GM18499 (cell line): ENCODE measurements at regions not wholly inside any gene's neighbourhood (a gene's known extent, or its start where the extent isn't known, plus 50 kb on each side); places are given as distances from the start of the nearest gene placed in this dataset.
"Not testable (repeated sequence)": the region's sequence is repeated elsewhere in the genome, so short reads cannot be mapped to it uniquely, and the experiment has no call there.

Experiments used
- ATAC-seq: cut with Tn5 transposase; IDR thresholded peaks from one replicate; pipeline ENCODE4 v1.9.1; 2021; ENCODE audit warnings: moderate number of reproducible peaks; ENCODE audit not compliant: insufficient read depth, unreplicated experiment

DNA sequence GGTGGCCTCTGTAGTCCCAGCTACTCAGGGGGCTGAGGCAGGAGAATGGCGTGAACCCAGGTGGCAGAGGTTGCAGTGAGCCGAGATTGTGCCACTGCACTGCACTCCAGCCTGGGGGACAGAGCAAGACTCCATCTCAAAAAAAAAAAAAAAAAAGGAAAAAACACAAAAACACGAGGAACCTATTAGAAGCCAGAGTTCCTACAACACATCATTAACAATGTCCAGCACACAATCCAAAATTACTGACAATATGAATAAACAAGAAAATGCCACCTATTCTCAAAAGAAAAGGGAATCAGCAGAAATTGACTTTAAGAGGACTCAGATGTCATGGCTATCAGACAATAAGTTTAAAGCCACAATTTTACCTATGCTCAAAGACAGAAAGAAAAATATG, 57.3 kb upstream of the HS3ST3A1 start:
- not testable (repeated sequence) for ATAC-seq

DNA sequence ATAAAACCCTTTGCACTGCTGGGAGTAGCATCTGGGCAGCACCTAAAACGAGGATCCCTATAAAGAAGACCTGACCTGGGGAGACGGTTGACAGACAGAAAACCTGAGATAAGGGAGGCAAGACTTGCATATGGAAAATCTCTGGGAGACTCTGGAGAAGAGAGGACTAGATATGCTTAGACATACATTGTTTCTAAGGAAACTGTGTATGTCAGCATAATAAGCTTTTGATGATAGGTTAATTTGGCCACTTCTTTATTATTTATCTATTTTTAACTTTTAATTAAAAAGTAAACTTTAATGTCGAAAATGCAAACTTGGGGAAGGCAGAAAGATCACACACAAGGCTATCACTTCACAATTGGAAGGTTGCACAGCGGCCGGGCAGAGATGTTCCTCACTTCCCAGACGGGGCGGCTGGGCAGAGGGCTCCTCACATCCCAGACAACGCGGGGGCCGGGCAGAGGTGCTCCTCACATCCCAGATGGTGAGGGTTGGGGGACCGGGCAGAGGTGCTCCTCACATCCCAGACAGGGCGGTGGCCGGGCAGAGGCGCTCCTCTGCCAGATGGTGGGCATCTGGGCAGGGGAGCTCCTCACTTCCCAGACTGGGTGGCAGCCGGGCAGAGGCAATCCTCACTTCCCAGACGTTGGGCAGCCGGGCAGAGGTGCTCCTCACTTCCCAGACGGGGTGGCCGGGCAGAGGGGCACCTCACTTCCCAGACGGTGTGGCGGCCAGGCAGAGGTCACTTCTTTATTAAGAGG, 64.3 kb upstream of the HS3ST3A1 start:
- ATAC-seq, result no peak

DNA sequence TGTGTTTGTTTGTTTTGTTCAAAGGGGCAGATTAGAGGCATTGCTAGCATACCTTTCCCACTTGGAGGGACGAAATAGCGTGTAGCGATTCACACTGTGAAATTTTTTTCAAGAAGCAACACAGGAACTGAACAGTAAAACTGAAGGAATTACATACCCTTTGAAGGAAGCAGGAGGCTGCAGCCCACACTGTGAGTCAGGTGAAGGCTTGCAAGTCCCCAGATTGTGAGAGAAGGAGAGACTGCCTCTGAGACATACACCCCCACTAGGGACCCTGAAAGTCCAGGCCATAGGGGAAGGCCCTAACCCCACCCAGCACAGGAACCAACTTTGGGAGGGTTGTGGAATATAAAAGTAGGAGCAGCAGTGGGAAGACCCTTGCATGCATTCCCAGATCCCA, 69.6 kb upstream of the HS3ST3A1 start:
- ATAC-seq, result no peak

DNA sequence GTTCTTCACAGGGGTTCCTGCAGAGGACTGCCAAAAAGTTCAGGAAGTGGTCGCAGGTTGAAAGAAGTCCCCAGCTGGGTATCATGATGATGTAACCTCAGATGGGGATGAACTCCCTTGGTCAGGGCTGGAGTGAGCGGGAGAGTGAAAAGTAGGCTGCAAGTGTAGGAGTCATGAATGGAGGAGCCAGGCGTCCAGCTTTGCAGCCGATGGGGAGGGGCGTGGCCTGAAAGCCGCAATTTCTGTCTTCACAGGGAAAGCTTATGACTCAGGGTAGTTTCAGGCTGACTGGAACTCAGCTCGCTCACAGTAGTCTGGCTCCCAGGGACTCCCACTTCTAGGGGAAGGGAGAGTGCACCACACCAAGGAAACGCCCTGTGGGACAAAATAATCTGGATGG, 70.0 kb upstream of the HS3ST3A1 start:
- no peak for ATAC-seq

DNA sequence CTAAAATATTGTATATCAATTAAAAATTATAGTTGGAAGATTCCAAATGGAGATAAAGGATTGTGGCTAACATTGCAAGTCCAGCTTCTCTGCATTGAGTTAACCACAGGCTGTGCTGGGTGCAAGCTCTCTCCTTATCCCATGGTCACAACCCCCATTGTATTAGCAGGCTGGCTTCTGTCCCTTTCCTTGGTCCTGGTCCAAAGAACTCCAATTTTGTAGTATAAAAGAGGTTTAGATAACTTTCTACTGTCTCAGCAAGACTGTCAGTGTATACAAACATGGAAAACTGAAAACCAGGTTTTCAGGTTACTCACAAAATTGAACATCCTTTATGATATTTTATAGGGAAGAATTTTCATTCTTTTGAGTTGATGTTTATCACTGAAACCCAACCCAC, 76.6 kb upstream of the HS3ST3A1 start:
- ATAC-seq, result no peak

DNA sequence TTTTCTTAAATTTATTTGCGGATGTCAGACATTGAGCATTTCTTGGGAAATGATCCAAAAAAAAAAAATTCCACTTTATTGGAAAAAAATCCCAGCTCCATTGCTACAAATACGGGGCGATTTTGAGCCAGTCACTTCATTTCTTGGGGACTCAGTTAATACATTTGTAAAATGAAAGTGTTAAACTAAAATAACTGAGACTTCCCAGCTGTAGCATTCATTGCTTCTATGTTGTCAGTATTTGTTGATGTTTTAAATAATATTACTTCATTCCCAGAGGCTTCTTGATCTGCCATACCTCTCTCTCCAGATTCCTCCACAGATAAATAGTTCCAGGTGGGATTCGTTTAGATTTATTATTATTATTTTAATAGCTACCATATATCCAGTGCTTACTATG, 77.1 kb upstream of the HS3ST3A1 start:
- no peak for ATAC-seq

DNA sequence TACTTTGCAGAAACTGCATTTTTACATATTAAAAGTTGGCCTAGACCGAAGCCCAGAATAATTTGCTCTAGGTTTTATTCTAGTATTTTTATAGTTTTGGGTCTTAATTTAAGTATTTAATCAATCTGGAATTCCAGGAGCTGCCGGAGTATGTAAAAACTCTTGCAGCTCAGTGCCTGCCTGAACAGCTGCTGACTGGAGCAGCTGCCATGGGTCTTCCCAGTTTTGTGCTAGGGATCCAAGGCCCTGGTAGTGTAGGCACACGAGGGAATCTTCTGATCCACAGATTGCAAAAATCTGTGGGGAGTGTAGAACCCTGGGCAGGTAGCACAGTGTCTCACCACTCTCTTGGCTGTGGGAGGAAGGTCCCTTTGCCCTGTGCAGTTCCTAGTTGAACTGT, 87.0 kb upstream of the HS3ST3A1 start:
- no peak for ATAC-seq

DNA sequence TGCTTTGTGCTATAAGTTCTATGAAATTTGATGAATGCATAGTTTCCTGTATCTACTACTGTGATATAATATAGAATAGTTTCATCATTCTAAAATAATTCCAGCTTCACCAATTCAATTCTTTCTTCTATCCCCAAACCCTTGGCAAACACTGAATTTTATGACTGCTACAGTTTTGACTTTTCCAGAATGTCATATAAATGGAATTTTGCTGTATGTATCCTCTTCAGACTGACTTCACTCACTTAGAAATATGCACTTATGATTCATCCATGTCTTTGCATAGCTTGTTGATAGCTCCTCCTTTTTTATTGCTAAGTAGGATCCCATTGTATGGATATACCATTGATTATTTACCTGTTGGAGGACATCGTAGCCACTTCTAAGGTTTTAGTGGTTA, 89.1 kb upstream of the HS3ST3A1 start:
- no peak for ATAC-seq

DNA sequence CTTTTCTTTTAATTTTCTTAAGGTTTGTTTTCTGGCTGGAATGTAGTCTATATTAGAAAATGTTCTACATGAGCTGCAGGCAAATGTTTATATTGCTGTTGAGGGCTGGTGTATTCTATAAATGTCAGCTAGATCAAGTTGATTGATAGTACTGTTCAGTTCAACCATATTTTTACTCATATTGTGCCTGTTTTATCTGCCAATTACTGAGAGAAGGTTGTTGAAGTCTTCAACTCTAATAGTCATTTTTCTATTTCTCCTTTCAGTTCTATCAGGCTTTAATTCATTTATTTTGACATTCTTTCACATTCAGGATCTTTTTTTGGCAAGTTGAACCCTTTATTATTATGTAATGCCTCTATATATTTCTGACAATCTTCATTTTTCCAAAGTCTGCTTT, 93.2 kb upstream of the HS3ST3A1 start:
- ATAC-seq, result no peak

DNA sequence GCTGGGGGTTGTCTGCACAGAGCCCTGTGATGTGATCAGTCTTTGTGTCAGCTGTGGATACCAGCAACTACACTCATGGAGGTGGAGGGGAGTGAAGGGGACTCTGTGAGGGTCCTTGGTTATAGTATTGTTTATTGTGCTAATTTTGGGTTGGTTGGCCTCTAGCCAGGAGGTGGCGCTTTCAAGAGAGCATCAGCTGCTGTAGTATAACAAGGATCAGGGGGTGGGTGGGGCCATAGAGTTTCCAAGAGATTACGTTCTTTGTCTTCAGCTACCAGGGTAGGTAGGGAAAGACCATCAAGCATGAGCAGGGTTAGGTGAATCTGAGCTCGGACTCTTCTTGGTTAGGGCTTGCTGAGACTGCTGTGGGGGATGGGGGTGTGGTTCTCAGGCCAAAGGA, 97.1 kb upstream of the HS3ST3A1 start:
- ATAC-seq, result no peak

DNA sequence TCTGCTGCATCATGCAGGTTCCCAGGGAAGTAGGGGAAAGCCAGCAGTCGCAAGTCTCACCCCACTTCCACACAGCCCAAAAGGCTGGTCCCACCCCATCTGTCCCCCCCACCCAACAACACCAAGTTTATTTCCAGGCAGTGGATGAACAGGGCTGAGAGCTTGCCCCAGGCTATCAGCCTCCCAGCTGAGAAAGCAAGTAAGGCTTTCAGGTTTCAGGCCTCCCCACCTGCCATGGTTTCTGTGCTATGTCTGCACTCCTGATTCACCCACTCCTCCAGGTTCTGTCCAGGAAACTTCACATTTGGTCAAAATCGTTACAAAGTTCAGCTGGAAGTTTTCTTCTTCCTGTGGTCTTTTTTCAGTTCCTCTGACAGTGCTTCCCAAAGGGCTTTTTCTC, 97.5 kb upstream of the HS3ST3A1 start:
- ATAC-seq, result no peak

DNA sequence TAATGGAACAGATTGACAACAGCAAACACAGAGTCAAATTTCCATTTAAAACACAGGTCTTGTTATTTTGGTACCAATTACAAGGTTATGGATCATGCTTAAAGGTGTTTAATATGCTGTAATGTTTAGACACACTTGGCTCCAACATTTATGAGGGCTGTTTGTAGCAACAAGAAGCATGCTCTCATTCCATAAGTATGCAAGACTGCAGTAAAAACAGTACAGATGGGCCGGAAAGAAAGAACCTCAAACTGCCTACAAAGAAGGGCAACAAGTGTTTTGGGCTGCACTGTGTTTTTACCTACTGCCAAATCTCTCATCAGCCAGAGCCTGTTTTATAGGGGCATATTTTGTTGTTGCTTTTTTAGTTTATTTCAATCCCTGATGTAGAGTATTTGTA, 100.5 kb upstream of the HS3ST3A1 start:
- no peak for ATAC-seq

DNA sequence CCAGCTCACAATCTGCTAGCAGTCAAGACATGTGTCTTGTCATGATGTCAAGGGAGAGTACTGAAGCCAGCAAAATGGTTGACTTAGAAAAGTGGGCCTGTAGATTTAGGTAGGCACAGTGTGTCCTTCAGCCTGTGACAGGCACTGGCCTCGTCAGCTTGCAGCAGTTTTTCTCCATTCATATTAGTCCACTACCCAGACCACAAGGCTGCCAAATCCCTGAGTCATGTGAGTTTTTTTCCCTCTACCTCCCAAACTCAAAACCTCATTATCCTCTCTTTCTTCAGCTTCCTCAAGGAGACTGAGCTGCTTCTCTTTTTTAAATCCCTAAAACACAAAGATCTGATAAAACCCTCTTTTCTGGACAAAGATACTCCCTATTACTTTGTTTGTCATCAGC, 102.6 kb upstream of the HS3ST3A1 start:
- no peak for ATAC-seq

DNA sequence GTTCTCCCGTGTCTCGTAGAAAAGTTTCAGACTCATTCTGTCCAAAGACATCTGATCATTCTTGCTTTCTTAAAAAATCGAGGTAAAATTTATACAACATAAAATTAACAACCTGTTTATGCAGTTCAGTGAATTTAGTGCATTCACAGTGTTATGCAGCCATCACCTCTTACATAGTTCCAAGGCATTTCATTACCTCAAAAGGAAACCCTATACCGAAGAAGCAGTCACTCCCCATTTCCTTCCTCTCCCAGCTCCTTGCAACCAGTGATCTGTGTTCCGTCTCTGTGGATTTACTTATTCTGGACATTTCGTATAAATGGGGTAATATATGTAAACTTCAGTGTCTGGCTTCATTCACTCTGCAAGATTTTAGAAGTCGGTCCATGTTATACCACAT, 103.5 kb upstream of the HS3ST3A1 start:
- no peak for ATAC-seq

DNA sequence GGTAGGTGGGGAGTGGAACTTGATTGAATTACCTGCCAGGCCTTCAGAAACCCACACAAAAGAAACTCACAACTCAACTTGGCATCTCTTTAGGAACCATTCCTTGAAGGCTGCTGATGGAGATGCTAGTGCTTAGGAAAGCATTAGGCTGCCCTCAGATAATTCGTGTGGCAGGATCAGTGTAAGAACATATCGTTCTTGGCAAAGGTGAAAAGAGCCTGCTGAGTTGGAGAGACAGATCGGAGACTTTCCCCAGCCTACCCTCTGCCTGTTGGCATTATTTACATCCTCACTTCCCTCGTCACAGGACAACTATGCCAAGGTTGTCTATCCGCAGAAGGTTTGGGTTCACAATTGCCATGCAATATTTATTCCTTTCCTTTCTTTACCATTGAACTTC, 120.0 kb upstream of the HS3ST3A1 start:
- no peak for ATAC-seq

DNA sequence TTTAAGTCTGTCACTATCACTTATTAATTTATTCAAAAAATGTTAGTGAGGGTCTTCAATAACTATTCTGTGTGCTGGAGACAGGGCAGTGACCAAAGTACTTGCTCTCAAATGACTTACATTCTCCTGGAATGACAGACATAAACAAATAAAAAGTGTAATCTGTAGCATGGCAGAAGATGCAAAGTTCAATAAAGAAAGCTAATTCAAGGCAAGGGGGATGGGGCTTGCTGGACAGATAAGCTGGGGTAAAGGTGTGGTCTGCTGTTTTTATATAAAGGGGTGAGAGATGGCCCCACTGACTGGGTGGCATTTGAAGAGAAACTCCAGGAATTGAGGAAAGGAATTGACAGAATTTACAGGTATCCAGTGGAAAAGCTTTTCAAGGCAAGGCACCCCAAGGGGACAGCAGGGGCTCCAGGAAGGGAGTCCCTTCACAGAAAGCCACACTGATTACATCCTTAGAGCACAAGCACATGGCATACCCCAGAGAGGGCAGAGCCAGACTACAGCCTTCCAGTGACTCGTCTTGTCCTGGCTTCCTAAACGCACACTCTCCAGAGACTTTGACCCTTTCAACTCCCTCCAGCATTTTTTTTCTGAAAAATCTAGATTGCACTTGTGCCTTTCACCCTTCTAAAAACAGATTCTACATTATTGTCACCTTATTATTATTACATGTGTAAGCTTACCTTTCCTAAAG, 123.7 kb upstream of the HS3ST3A1 start:
- ATAC-seq, result no peak

DNA sequence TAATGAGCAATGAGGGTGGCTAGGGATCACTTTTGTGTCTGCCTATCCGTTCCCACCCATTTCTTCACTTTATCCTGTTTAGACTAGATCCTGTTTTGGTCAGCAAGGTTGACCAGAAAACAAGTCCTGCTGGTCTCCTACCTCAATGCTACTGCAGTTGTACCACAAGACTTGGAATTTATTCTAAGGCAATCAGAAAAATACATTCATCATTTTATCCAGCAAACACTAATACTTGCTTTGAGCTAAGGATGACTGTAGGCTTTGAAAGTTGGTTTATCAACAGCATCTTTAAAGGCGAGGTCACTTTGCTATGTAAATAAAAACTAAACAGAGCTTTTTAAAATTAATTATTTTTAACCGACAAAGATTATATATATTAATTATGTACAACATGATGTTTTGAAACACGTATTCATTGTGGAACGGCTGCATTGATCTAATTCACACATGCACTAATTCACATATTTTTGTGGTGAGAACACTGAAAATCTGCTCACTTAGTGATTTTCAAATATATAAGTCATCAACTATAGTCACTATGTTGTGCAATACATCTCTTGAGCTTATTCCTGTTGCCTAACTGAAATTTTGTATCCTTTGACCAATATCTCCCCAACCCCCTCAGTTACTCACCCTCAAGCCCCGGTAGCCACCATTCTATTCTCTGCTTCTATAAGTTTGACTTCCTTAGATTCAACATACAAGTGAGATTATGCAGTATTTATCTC, 125.9 kb upstream of the HS3ST3A1 start:
- ATAC-seq, result no peak

DNA sequence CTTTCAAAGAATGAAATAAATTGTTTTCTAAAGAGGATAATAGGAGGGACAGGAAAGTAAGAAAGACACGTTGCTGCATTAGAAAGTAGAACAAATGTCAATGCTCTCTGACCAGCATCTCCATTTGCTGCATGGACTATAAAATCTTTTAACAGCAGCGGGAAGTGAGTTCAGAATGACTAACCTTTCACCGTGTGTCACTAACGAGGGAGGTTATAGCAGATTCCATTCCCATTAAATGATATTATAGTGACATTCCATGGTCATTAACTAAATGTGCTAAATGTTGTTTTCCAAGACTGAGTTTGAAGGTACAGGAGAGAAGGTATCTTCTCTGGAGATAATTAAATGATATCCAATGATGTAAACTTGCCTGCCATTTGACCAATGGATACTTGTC, 127.1 kb upstream of the HS3ST3A1 start:
- no peak for ATAC-seq

DNA sequence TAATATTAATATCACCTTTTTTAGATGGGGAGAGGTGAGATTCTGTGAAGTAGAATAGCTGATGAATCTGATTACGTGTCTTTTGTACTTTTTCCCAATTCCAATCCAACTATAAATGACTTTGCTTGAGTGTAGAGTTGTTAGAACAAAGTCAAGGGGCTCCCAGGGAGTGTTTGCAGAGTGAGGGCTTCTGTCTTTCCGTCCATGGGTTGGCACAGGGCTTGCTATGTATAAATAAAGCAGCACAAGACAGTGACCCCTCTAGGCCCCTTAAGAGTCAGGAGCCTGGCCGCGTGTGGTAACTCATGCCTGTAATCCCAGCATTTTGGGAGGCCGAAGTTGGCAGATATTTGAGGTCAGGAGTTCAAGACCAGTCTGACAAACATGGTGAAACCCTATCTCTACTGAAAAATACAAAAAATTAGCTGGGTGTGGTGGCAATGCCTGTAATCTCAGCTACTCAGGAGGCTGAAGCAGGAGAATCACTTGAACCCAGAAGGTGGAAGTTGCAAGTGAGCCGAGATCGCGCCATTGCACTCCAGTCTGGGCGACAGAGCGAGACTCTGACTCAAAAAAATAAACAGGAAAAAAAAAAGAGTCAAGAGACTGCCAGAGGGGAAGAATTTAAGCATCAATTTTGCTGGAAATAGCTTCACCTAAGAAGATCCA, 127.9 kb upstream of the HS3ST3A1 start:
- no peak for ATAC-seq

DNA sequence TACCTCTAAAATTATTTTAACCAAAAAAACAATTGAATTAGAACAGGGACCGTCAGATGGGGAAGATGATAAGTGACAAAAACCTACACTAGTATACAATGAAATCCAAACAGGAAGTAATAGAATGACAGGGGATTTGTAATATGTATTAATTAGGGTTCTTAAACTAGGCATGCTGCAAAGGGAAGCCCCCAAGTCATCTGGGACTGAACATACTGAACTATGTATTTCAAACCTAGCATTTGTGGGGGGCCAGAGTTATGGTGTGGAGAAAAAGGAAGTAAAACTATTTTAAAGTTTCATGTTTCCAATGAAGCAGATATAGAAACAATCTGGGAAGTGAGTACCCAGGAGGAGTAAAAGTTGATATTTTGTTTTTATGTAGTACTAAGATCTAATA, 133.2 kb upstream of the HS3ST3A1 start:
- ATAC-seq, result no peak

DNA sequence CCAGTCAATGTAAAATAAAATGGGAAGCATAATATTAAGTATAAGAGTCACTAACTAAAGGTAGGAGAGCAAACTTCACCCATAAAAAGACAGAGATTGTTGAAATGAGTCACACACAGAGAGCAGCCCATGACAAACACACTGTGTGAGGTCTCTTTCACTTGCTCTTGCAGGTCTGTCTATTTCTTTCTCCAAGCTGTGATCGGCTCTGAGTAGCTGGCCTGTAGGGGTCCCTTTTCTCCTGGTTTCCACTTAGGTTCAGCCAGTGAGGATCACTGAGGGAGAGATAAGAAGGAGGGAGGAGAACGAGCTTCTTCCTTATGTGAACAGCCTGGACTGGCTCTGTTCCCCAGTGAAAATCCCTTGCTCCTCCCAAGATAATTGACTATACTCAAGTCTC, 133.7 kb upstream of the HS3ST3A1 start:
- no peak for ATAC-seq
